Adipocyte (in vitro differentiated cells): ENCODE measurements at regions not wholly inside any gene's neighbourhood (a gene's known extent, or its start where the extent isn't known, plus 50 kb on each side); places are given as distances from the start of the nearest gene placed in this dataset.
"Not testable (repeated sequence)": the region's sequence is repeated elsewhere in the genome, so short reads cannot be mapped to it uniquely, and the experiment has no call there.

Experiments
- DNase-seq: peaks from one replicate; pipeline ENCODE4 v3.0.0-alpha.2; 2015; ENCODE audit warnings: low read depth
- H3K27me3 ChIP-seq: replicated peaks from 2 replicates; pipeline ENCODE4 v1.7.0; 2013; ENCODE audit warnings: mild to moderate bottlenecking, low read length, moderate library complexity; ENCODE audit not compliant: control insufficient read depth, insufficient read depth
- H3K36me3 ChIP-seq: 2 replicates; pipeline ENCODE4 v1.7.0; 2013; ENCODE audit warnings: low read length, mild to moderate bottlenecking, moderate library complexity; ENCODE audit not compliant: control insufficient read depth, insufficient read depth, severe bottlenecking
- H3K4me1 ChIP-seq: 2 replicates; pipeline ENCODE4 v1.7.0; 2013; ENCODE audit warnings: mild to moderate bottlenecking, low read length, moderate library complexity; ENCODE audit not compliant: control insufficient read depth, insufficient read depth
- H3K4me3 ChIP-seq: 2 replicates; pipeline ENCODE4 v1.7.0; 2013; ENCODE audit warnings: mild to moderate bottlenecking, low read length, moderate library complexity
- H3K9ac ChIP-seq: 2 replicates; pipeline ENCODE4 v1.7.0; 2013; ENCODE audit warnings: mild to moderate bottlenecking, low read length, moderate library complexity
- H3K9me3 ChIP-seq: 2 replicates; pipeline ENCODE4 v1.7.0; 2013; ENCODE audit warnings: mild to moderate bottlenecking, low read length, moderate library complexity; ENCODE audit not compliant: control insufficient read depth

- Histone ChIP-seq H3K36me3 (no peaks in the 10 kb centered on the region), H3K4me1 (peaks cover 15% of the 10 kb centered on the region), H3K27me3 (no peaks in the 10 kb centered on the region), H3K9me3 (no peaks in the 10 kb centered on the region), H3K4me3 (no peak overlapping the region), H3K9ac (no peak overlapping the region)
- no peak for DNase-seq
These were observed 200.4 kb upstream of the SSTR4 start for GRCh38 chr20:22834651-22835256.

- Histone ChIP-seq H3K4me3 (no peak overlapping the region), H3K9me3 (no peaks in the 10 kb centered on the region), H3K36me3 (no peaks in the 10 kb centered on the region), H3K4me1 (peaks cover 15% of the 10 kb centered on the region), H3K9ac (no peak overlapping the region), H3K27me3 (peaks cover 7% of the 10 kb centered on the region)
- DNase-seq, result peak; percentile 47
These were observed 198.9 kb upstream of the SSTR4 start for GRCh38 chr20:22836211-22836610.

- no peak overlapping the region for H3K9ac ChIP-seq
These were observed 198.2 kb upstream of the SSTR4 start for GRCh38 chr20:22836877-22837276.

GRCh38 chr20:22838001-22838400 is 197.1 kb upstream of the SSTR4 start:
- no peak overlapping the region for H3K9ac ChIP-seq
- no peak for DNase-seq
- H3K36me3 ChIP-seq, result no peaks in the 10 kb centered on the region
- H3K27me3 ChIP-seq, result peaks cover 25% of the 10 kb centered on the region
- peaks cover 15% of the 10 kb centered on the region for H3K4me1 ChIP-seq
- H3K9me3 ChIP-seq, result no peaks in the 10 kb centered on the region
- H3K4me3 ChIP-seq, result no peak overlapping the region

More at GRCh38 chr20:22836877-22837276, 198.2 kb upstream of the SSTR4 start:
- no peaks in the 10 kb centered on the region for H3K36me3 ChIP-seq
- H3K4me1 ChIP-seq, result peaks cover 15% of the 10 kb centered on the region
- peaks cover 14% of the 10 kb centered on the region for H3K27me3 ChIP-seq
- H3K9me3 ChIP-seq, result no peaks in the 10 kb centered on the region
- H3K4me3 ChIP-seq, result no peak overlapping the region
- DNase-seq, result peak; percentile 47

- H3K9ac ChIP-seq, result no peak overlapping the region
- DNase-seq, result no peak
- no peaks in the 10 kb centered on the region for H3K36me3 ChIP-seq
- H3K4me1 ChIP-seq, result peaks cover 4% of the 10 kb centered on the region
- no peaks in the 10 kb centered on the region for H3K9me3 ChIP-seq
- H3K27me3 ChIP-seq, result peaks cover 47% of the 10 kb centered on the region
- no peak overlapping the region for H3K4me3 ChIP-seq
These were observed 193.3 kb upstream of the SSTR4 start for GRCh38 chr20:22841846-22842245.

- Histone ChIP-seq H3K9ac (no peak overlapping the region), H3K27me3 (peaks cover 47% of the 10 kb centered on the region), H3K4me3 (no peak overlapping the region), H3K9me3 (peaks cover 3% of the 10 kb centered on the region), H3K36me3 (no peaks in the 10 kb centered on the region), H3K4me1 (no peaks in the 10 kb centered on the region)
- DNase-seq, result no peak
These were observed 192.3 kb upstream of the SSTR4 start for GRCh38 chr20:22842793-22843192.

- DNase-seq, result no peak
- no peaks in the 10 kb centered on the region for H3K36me3 ChIP-seq
- H3K9me3 ChIP-seq, result peaks cover 10% of the 10 kb centered on the region
- no peaks in the 10 kb centered on the region for H3K4me1 ChIP-seq
- H3K4me3 ChIP-seq, result no peak overlapping the region
- peaks cover 47% of the 10 kb centered on the region for H3K27me3 ChIP-seq
- no peak overlapping the region for H3K9ac ChIP-seq
These were observed 190.2 kb upstream of the SSTR4 start for GRCh38 chr20:22844959-22845358.

- DNase-seq, result no peak
These were observed 188.2 kb upstream of the SSTR4 start for GRCh38 chr20:22846863-22847262.

GRCh38 chr20:22848364-22848763 is 186.7 kb upstream of the SSTR4 start:
- no peak overlapping the region for H3K4me3 ChIP-seq
- H3K4me1 ChIP-seq, result no peaks in the 10 kb centered on the region
- peaks cover 19% of the 10 kb centered on the region for H3K27me3 ChIP-seq
- no peak overlapping the region for H3K9ac ChIP-seq
- no peaks in the 10 kb centered on the region for H3K36me3 ChIP-seq
- DNase-seq, result no peak
- peaks cover 17% of the 10 kb centered on the region for H3K9me3 ChIP-seq

More at GRCh38 chr20:22846863-22847262, 188.2 kb upstream of the SSTR4 start:
- H3K36me3 ChIP-seq, result no peaks in the 10 kb centered on the region
- H3K9ac ChIP-seq, result no peak overlapping the region
- H3K27me3 ChIP-seq, result peaks cover 33% of the 10 kb centered on the region
- H3K4me3 ChIP-seq, result no peak overlapping the region
- H3K4me1 ChIP-seq, result no peaks in the 10 kb centered on the region
- peaks cover 10% of the 10 kb centered on the region for H3K9me3 ChIP-seq

GRCh38 chr20:22851679-22852346 is 183.3 kb upstream of the SSTR4 start:
- H3K36me3 ChIP-seq, H3K9ac ChIP-seq, H3K4me1 ChIP-seq, H3K27me3 ChIP-seq, H3K4me3 ChIP-seq: not testable (repeated sequence)
- DNase-seq, result peak; percentile 58
- H3K9me3 ChIP-seq, result peaks cover 18% of the 10 kb centered on the region

- Histone ChIP-seq H3K36me3 (no peaks in the 10 kb centered on the region), H3K9ac (no peak overlapping the region), H3K4me3 (no peak overlapping the region), H3K9me3 (no peaks in the 10 kb centered on the region), H3K27me3 (peaks cover 6% of the 10 kb centered on the region), H3K4me1 (peaks cover 7% of the 10 kb centered on the region)
- peak; percentile 63 for DNase-seq
These were observed 173.7 kb upstream of the SSTR4 start for GRCh38 chr20:22861231-22861980.
